ENCODE measurements at regions not wholly inside any gene's neighbourhood (a gene's known extent, or its start where the extent isn't known, plus 50 kb on each side); places are given as distances from the start of the nearest gene placed in this dataset.

GRCh38 chr12:88951860-88952561 is 371.7 kb upstream of the KITLG start:
- 19% methylated on average over 2 of the region's 2 CpGs for WGBS (ENCODE audit: low lambda C conversion rate, missing lambda C conversion rate)
- no peaks in the 10 kb centered on the region for H4K20me1 ChIP-seq (ENCODE audit: insufficient read depth, poor library complexity, severe bottlenecking)
- DNase-seq (ENCODE audit: low spot score), result no peak

DNA sequence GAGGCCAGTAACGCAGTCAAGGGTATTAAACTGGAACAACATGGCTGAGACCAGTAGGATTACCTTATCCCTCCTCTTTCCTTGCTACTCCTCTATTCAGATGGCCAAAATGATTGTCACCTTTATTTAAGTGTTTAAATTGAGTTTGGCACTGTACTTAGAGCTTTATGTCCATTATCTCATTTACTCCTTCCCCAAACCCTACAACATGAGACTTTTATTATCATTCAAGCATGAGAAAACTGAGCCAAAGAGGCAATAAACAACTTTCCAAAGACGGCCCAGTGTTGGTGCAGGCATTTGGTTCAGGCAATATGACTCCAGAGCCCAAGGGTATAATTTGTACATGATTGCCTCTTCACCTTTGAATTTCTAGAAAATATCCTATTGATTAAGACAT is 370.9 kb upstream of the KITLG start:
- 52% methylated on average over 2 of the region's 2 CpGs for WGBS (ENCODE audit: low lambda C conversion rate, missing lambda C conversion rate)
- TF ChIP-seq EZH2phosphoT487 (IDR thresholded peaks at IDR 0.05; ENCODE audit: low read depth, severe bottlenecking, unreplicated experiment) (no peak), CTCF (IDR thresholded peaks at IDR 0.05; ENCODE audit: poor library complexity) (no peak), EZH2 (IDR thresholded peaks at IDR 0.05; ENCODE audit: borderline replicate concordance) (no peak)
- H3K79me2 ChIP-seq, result no peaks in the 10 kb centered on the region
- no peaks in the 10 kb centered on the region for H3K27me3 ChIP-seq
- H3K27ac ChIP-seq, result no peak overlapping the region
- H3K4me3 ChIP-seq, result no peak overlapping the region
- no peaks in the 10 kb centered on the region for H3K36me3 ChIP-seq (replicated peaks; ENCODE audit: insufficient read depth, low read depth)
- no peak overlapping the region for H2AFZ ChIP-seq
- H3K4me2 ChIP-seq, result no peak overlapping the region
- H3K9me2 ChIP-seq (replicated peaks; ENCODE audit: insufficient read depth), result no peaks in the 10 kb centered on the region
- H3K4me1 ChIP-seq (ENCODE audit: insufficient read depth), result peaks cover 13% of the 10 kb centered on the region
- H3K9me3 ChIP-seq (ENCODE audit: low read depth), result no peaks in the 10 kb centered on the region
- no peak for DNase-seq (ENCODE audit: low spot score)
- no peaks in the 10 kb centered on the region for H4K20me1 ChIP-seq (ENCODE audit: insufficient read depth, poor library complexity, severe bottlenecking)

More at GRCh38 chr12:88951860-88952561, 371.7 kb upstream of the KITLG start:
- Histone ChIP-seq H3K9me2 (replicated peaks; ENCODE audit: insufficient read depth) (no peaks in the 10 kb centered on the region), H3K4me2 (peak overlapping the region; percentile 30), H3K4me3 (no peak overlapping the region), H3K27me3 (no peaks in the 10 kb centered on the region), H3K27ac (peak overlapping the region; percentile 46), H3K79me2 (no peaks in the 10 kb centered on the region), H3K9me3 (ENCODE audit: low read depth) (no peaks in the 10 kb centered on the region), H2AFZ (no peak overlapping the region), H3K4me1 (ENCODE audit: insufficient read depth) (peaks cover 13% of the 10 kb centered on the region), H3K36me3 (replicated peaks; ENCODE audit: insufficient read depth, low read depth) (no peaks in the 10 kb centered on the region)
- TF ChIP-seq CTCF (IDR thresholded peaks at IDR 0.05; ENCODE audit: poor library complexity) (no peak), EZH2 (IDR thresholded peaks at IDR 0.05; ENCODE audit: borderline replicate concordance) (no peak), EZH2phosphoT487 (IDR thresholded peaks at IDR 0.05; ENCODE audit: low read depth, severe bottlenecking, unreplicated experiment) (no peak)

GRCh38 chr12:88947486-88948043 is 367.3 kb upstream of the KITLG start:
- H3K4me2 ChIP-seq, result no peak overlapping the region
- H3K79me2 ChIP-seq, result no peaks in the 10 kb centered on the region
- H3K27me3 ChIP-seq, result no peaks in the 10 kb centered on the region
- H3K9me3 ChIP-seq (ENCODE audit: low read depth), result no peaks in the 10 kb centered on the region
- no peak overlapping the region for H2AFZ ChIP-seq
- H3K36me3 ChIP-seq (replicated peaks; ENCODE audit: insufficient read depth, low read depth), result no peaks in the 10 kb centered on the region
- no peak overlapping the region for H3K4me3 ChIP-seq
- H3K9me2 ChIP-seq (replicated peaks; ENCODE audit: insufficient read depth), result no peaks in the 10 kb centered on the region
- no peak overlapping the region for H3K27ac ChIP-seq
- TF ChIP-seq EZH2 (IDR thresholded peaks at IDR 0.05; ENCODE audit: borderline replicate concordance) (no peak), CTCF (IDR thresholded peaks at IDR 0.05; ENCODE audit: poor library complexity) (peak; percentile 13), EZH2phosphoT487 (IDR thresholded peaks at IDR 0.05; ENCODE audit: low read depth, severe bottlenecking, unreplicated experiment) (no peak)
- H3K4me1 ChIP-seq (ENCODE audit: insufficient read depth), result peaks cover 13% of the 10 kb centered on the region
- DNase-seq (ENCODE audit: low spot score), result no peak
- 51% methylated on average over 3 of the region's 3 CpGs for WGBS (ENCODE audit: low lambda C conversion rate, missing lambda C conversion rate)
- H4K20me1 ChIP-seq (ENCODE audit: insufficient read depth, poor library complexity, severe bottlenecking), result no peaks in the 10 kb centered on the region

Data from hepatocyte (in vitro differentiated cells).